SJSA1 (cell line): ENCODE measurements at regions not wholly inside any gene's neighbourhood (a gene's known extent, or its start where the extent isn't known, plus 50 kb on each side); places are given as distances from the start of the nearest gene placed in this dataset.

Experiments used
- DNase-seq, 2 experiments: peaks; one replicate each; pipeline ENCODE4 v3.0.0-alpha.2; 2015 to 2020; ENCODE audit warnings: low spot score in 2 of 2, low read depth in 1 of 2
- H3K27ac ChIP-seq: fragments of 250-450 bp; sonication (Bioruptor Pico); 2 replicates; pipeline ENCODE4 v1.5.1; 2020; ENCODE audit warnings: mild to moderate bottlenecking, moderate library complexity
- H3K27me3 ChIP-seq: fragments of 250-450 bp; sonication (Bioruptor Pico); replicated peaks from 2 replicates; pipeline ENCODE4 v1.5.1; 2020; ENCODE audit warnings: mild to moderate bottlenecking, moderate library complexity
- H3K36me3 ChIP-seq: fragments of 250-450 bp; sonication (Bioruptor Pico); 2 replicates; pipeline ENCODE4 v1.5.1; 2020; ENCODE audit warnings: mild to moderate bottlenecking
- H3K4me1 ChIP-seq: fragments of 250-450 bp; sonication (Bioruptor Pico); replicated peaks from 2 replicates; pipeline ENCODE4 v1.6.1; 2021; ENCODE audit warnings: mild to moderate bottlenecking
- H3K4me3 ChIP-seq: fragments of 250-450 bp; sonication (Bioruptor Pico); 2 replicates; pipeline ENCODE4 v1.5.1; 2020; ENCODE audit warnings: mild to moderate bottlenecking
- H3K9me3 ChIP-seq: fragments of 250-450 bp; sonication (Bioruptor Pico); replicated peaks from 2 replicates; pipeline ENCODE4 v1.5.1; 2020; ENCODE audit warnings: mild to moderate bottlenecking

DNA sequence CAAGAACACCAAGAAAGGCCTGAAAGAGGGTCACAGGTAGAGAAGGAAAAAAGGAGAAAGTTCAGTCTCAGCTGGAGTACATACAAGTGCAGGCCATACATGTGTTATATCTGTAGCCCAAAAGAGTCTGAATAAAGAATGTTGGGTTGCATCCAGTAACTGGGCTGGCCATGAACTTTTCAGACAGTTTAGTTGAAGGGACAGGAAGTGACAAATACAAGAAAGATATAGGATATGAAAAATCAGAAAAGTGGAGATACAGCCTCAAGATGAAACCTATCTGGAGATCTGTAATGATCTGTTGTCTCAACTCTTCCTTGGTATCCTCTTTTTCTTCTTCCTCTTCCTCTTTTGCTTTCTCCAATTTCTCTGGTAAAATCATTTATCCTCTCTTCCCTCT lies 671.7 kb downstream of the MECOM start:
- H3K27me3 ChIP-seq, result no peaks in the 10 kb centered on the region
- no peak overlapping the region for H3K27ac ChIP-seq
- no peaks in the 10 kb centered on the region for H3K9me3 ChIP-seq
- H3K4me1 ChIP-seq, result no peaks in the 10 kb centered on the region
- DNase-seq, result no peak
- H3K4me3 ChIP-seq, result no peak overlapping the region
- no peaks in the 10 kb centered on the region for H3K36me3 ChIP-seq

DNA sequence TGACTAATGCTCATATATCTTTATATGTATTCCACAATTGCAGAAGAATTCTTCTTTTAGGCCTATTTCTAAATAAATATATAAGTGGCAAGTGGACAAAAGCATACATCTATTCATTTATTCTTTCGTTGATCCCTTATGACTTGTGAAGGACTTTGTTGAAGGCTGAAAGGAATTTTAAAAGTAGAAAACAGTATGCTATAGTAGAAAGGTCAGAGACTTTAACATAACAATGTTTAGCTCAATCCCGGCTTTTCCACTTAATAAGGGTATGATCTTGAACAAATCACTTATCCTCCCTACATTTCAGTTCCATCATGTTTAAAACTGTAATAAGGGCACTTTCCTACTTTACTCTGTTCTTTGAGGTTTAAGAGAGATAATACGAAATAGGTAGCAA lies 672.9 kb downstream of the MECOM start:
- Histone ChIP-seq H3K36me3 (no peaks in the 10 kb centered on the region), H3K4me1 (no peaks in the 10 kb centered on the region), H3K9me3 (no peaks in the 10 kb centered on the region), H3K27me3 (no peaks in the 10 kb centered on the region), H3K27ac (no peak overlapping the region), H3K4me3 (no peak overlapping the region)
- no peak for DNase-seq

DNA sequence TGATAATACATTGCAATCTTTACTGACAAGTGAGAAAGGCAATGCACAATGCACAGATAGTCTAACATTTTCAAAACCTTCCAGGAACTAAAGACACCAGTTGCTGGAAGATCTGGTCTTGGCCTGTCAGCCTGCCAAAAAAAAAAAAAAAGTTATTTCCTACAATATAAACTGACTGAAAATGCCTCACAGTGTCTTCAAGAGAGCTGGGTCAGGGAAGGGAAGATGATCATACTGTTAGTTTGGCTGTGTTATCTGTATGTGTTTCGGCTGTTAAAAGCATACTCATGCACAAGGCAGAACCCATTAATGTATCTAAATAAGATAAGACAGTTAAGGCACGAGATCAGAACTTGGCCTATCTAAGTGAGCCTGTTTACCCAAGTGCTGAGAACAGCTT lies 673.4 kb downstream of the MECOM start:
- Histone ChIP-seq H3K9me3 (no peaks in the 10 kb centered on the region), H3K4me1 (no peaks in the 10 kb centered on the region), H3K27me3 (no peaks in the 10 kb centered on the region), H3K27ac (no peak overlapping the region), H3K36me3 (no peaks in the 10 kb centered on the region), H3K4me3 (no peak overlapping the region)
- no peak for DNase-seq

DNA sequence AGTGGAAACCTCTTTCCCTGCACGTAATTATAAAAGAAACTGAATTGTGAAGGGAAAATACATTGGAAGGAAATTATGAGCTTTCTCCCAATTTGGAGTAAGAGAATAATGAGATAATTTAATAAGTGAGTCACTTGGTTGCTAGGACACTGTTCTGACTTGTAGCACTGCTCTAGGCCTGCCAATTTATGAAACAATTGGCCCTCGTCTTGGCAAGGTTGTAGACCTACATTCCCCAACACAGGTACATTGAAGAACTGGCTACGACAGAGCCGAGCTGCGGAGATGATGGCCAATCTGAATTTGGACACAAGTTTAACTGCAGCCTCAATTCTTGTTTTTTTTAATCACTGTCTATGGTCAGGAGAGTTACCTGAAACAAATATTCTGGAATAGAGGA lies 674.1 kb downstream of the MECOM start:
- Histone ChIP-seq H3K27me3 (no peaks in the 10 kb centered on the region), H3K27ac (no peak overlapping the region), H3K4me3 (no peak overlapping the region), H3K4me1 (no peaks in the 10 kb centered on the region), H3K9me3 (no peaks in the 10 kb centered on the region), H3K36me3 (no peaks in the 10 kb centered on the region)
- no peak for DNase-seq

DNA sequence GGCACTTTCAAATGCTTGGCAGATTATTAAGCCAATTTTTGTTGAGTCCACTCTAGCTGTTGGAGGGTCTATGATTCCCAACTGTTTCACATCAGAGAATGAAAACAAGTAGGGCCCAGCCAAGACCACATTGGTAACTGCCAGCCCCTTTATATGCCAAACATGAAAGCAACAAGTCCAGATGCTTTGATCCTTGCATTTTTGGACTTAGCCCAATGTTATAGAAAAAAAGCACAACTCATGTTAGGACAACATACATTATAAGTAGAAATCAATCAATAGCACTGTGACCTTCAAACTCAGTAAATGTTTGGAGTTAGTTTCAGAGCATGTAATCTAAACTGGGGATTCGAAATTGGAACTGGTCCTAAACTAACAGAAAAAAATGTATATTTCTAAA lies 674.7 kb downstream of the MECOM start:
- H3K27me3 ChIP-seq, result no peaks in the 10 kb centered on the region
- no peaks in the 10 kb centered on the region for H3K4me1 ChIP-seq
- H3K9me3 ChIP-seq, result no peaks in the 10 kb centered on the region
- DNase-seq, result no peak
- H3K4me3 ChIP-seq, result no peak overlapping the region
- H3K36me3 ChIP-seq, result no peaks in the 10 kb centered on the region
- no peak overlapping the region for H3K27ac ChIP-seq

DNA sequence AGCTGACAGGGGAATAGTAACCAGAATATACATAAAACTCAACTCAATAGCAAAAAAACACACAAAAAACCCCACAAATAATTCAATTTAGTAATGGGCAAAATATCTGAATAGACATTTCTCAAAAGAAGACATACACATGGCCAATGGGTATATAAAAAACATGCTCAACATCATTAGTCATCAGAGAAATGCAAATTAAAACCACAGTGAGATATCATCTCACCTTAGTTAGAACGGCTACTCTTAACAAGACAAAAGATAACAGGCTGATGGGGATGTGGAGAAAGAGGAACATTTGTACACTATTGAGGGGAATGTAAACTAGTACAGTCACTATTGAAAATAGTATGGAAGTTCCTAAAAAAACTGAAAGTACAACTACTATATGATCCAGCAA lies 678.6 kb downstream of the MECOM start:
- Histone ChIP-seq H3K36me3 (no peaks in the 10 kb centered on the region), H3K27ac (no peak overlapping the region)
- DNase-seq, result no peak

DNA sequence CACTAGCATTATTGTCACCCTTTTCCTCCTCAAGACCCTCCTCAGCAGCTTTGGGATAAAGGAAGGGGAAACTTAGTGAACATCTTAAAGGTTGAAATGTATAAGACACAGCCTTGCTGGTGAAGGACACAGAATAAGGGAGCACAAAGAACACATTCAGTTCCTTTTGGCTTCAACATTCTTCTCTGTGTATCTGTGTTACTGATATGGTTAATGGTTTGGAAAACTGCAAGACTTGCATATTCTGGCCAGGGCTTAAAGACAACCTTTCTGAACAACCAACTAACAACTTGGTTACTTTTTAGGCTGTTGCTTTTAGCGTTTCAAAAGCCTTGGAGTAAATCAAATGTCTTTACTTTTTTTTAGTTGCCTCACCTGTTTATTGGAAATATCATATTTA lies 680.5 kb downstream of the MECOM start:
- no peaks in the 10 kb centered on the region for H3K4me1 ChIP-seq
- H3K36me3 ChIP-seq, result no peaks in the 10 kb centered on the region
- DNase-seq, result no peak
- H3K9me3 ChIP-seq, result no peaks in the 10 kb centered on the region
- H3K27ac ChIP-seq, result no peak overlapping the region
- no peak overlapping the region for H3K4me3 ChIP-seq
- no peaks in the 10 kb centered on the region; the same call in none of the 2 replicates for H3K27me3 ChIP-seq

More for the DNA sequence above, 678.6 kb downstream of the MECOM start:
- no peaks in the 10 kb centered on the region; the same call in 1 of the 2 replicates for H3K27me3 ChIP-seq
- H3K4me1 ChIP-seq, result no peaks in the 10 kb centered on the region
- H3K4me3 ChIP-seq, result no peak overlapping the region
- H3K9me3 ChIP-seq, result no peaks in the 10 kb centered on the region

DNA sequence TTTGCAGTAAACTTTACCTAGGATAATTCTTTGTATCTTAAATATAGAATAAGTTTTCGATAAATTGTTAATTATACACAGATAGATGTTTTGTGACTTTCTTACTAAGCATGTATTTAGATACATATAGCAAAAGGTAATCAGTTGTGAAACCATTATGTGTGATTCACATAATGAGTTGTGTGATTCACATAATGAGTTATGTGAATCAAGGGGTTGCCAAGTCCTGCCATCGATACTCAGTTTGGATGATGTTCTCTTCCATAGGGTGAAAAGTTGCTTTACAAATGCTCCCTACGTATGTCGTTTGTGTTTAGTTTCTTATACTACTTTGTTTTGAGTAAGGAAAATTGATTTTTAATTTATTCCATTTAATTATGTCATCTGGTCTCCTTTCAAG lies 682.1 kb downstream of the MECOM start:
- no peak for DNase-seq

DNA sequence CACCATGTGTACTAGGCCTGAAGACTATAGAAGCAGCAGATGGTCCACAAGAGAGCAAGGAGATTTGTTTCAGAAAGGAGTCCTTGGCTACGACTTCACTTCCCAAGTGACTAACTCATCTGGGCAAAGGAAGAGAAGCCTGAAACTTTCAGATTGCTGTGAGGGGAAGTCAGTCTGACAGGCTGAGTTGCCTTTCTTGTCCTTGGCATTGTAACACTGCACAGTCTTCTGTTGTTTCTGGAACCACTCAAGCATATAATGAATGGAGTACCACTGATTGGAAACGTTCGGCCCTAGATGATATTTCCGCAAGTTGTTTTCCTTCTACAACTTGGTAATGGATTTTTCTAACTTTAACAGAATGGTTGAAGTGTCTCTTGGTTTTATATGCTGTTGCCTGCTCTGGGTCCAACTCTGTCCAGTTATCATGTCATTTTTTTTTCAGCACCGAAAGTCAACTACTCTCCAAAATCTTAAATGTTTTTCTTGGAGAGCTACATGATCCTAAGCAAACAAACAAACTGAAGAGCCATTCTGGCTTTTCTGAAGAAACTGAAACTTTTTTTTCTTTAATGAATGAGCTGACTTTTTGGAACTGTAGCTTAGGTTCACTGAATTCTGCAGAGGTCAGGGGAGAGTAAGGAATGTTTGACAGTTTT lies 685.7 kb downstream of the MECOM start:
- Histone ChIP-seq H3K4me1 (no peaks in the 10 kb centered on the region), H3K4me3 (no peak overlapping the region), H3K36me3 (no peaks in the 10 kb centered on the region), H3K27me3 (peaks cover 3% of the 10 kb centered on the region), H3K27ac (no peak overlapping the region), H3K9me3 (no peaks in the 10 kb centered on the region)
- no peak for DNase-seq

More for the DNA sequence above, 682.1 kb downstream of the MECOM start:
- Histone ChIP-seq H3K36me3 (no peaks in the 10 kb centered on the region), H3K27ac (no peak overlapping the region), H3K4me3 (no peak overlapping the region), H3K4me1 (no peaks in the 10 kb centered on the region), H3K27me3 (no peaks in the 10 kb centered on the region; the same call in none of the 2 replicates), H3K9me3 (no peaks in the 10 kb centered on the region)

DNA sequence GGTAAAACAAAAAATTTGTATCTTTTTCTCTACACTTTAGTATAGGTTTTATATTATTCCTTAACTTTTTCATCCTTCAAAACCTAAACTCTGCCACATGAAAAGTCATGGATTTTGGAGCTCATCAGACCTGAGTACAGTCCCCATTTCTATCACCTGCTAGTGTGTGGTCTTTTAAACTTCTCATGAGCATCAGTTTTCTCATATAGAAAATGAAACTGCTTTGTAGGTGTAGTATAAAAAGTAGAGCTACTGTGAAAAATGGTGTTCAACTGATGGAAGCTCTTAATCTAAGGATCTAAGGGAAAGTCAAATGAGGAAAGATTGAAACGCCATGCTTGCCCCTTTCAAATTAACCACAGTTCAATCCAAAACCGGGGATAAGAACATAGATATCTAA lies 686.5 kb downstream of the MECOM start:
- H3K36me3 ChIP-seq, result no peaks in the 10 kb centered on the region
- no peak overlapping the region for H3K27ac ChIP-seq
- no peaks in the 10 kb centered on the region for H3K4me1 ChIP-seq
- H3K27me3 ChIP-seq, result peaks cover 3% of the 10 kb centered on the region
- DNase-seq, result no peak
- no peaks in the 10 kb centered on the region for H3K9me3 ChIP-seq
- no peak overlapping the region for H3K4me3 ChIP-seq

DNA sequence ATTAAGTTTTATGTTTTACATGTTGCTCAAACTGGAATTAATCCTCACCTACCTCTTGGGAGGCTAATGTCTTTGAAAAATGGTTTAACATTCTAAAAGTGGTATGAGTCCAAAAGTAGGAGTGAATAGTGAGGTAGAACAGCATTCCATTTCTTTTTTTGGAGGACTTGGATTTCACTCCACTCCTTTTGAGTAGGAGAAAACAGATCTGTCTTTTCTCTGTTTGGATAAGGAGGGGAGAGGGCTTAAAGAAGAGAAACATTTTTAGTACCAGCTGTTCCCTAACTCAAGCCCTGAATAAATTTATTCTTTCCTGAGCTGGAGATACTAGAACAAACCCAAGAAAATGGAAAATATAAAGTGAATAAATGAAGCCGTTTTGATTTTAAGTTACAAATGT lies 687.9 kb downstream of the MECOM start:
- no peaks in the 10 kb centered on the region for H3K4me1 ChIP-seq
- H3K9me3 ChIP-seq, result no peaks in the 10 kb centered on the region
- no peaks in the 10 kb centered on the region for H3K36me3 ChIP-seq
- peaks cover 3% of the 10 kb centered on the region for H3K27me3 ChIP-seq
- no peak overlapping the region for H3K27ac ChIP-seq
- no peak overlapping the region for H3K4me3 ChIP-seq
- DNase-seq, result no peak

DNA sequence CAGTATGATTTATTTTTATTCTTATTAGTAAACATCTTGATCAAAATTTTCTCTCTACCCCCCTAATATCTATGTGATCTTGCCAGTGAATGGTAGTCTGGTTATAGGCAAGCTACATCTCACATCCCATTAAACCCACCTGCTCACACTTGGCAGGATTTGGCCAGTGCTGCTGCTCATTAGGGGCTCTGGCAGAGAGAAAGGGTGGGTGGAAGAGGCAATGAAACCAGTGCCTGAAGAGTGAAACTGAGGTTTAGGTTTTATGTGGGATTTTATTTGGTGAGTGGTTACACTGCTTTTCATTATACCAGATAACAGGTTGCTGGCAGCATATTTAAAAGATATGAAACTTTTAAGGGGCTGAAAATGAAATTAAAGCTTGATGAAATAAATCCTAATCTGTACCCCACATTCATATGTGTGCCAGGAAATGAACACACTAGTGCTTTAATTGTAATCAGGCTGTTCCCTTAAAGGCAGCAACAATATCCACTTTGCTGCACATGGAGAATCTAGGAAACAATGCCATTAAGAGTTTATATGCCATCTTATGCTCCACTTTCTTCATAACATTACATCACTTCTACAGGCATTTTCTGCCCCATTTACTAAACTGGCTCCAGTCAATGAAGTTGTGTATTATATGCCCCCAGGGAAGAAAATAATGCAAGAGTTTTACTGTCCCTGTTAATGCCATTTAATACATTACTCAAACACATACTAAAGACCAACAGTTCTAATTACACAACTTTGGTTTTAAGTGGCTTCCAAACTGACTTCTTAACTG lies 688.7 kb downstream of the MECOM start:
- peaks cover 3% of the 10 kb centered on the region for H3K27me3 ChIP-seq
- no peaks in the 10 kb centered on the region for H3K4me1 ChIP-seq
- H3K36me3 ChIP-seq, result no peaks in the 10 kb centered on the region
- no peak for DNase-seq
- H3K27ac ChIP-seq, result no peak overlapping the region
- H3K4me3 ChIP-seq, result no peak overlapping the region
- H3K9me3 ChIP-seq, result no peaks in the 10 kb centered on the region

DNA sequence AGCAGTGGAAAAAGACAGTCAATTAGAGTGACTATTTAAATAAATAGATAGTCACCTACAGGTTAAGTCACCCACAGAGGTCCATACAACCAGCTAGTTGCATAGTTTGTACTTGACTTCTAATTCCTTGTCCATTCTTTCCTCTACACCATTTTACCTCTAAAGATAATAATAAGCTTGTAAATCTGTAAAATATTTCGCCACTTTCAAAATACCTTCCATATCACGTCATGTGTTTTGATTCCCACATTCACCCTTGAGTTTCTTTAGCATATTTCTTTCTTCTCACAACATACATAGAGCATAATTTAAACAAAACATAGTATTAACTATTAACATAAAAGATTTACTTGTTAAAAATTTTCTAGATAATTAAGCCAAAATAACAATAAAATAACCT lies 689.6 kb downstream of the MECOM start:
- H3K27me3 ChIP-seq, result peaks cover 3% of the 10 kb centered on the region; the same call in 1 of the 2 replicates
- no peak overlapping the region for H3K4me3 ChIP-seq
- no peak for DNase-seq

DNA sequence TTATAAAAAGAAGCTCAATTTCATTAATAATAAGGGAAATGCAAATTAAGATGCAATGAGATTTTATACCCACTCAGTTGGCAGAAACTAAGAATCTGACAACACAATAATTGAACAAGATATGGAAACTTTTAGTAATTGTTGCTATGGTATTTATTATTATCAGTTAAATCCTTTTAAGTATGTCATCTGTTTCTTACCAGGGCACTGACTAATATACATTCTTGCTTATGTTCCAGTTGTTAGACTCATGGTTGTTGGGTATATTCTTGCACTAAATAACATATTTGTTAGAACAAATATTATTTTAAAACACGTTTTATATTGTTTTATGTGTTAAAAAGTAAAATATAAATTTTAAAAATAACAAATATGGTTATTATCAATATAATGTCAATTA lies 690.3 kb downstream of the MECOM start:
- no peaks in the 10 kb centered on the region for H3K4me1 ChIP-seq
- H3K4me3 ChIP-seq, result no peak overlapping the region
- no peak overlapping the region for H3K27ac ChIP-seq
- H3K36me3 ChIP-seq, result no peaks in the 10 kb centered on the region
- H3K9me3 ChIP-seq, result no peaks in the 10 kb centered on the region
- DNase-seq, result no peak
- 0 out of 2 replicates have a peak, but pooled peaks cover 3% of the 10 kb centered on the region for H3K27me3 ChIP-seq

More for the DNA sequence above, 689.6 kb downstream of the MECOM start:
- Histone ChIP-seq H3K9me3 (no peaks in the 10 kb centered on the region), H3K4me1 (no peaks in the 10 kb centered on the region), H3K27ac (no peak overlapping the region), H3K36me3 (no peaks in the 10 kb centered on the region)
